ENCODE measurements at regions not wholly inside any gene's neighbourhood (a gene's known extent, or its start where the extent isn't known, plus 50 kb on each side); places are given as distances from the start of the nearest gene placed in this dataset.

DNA sequence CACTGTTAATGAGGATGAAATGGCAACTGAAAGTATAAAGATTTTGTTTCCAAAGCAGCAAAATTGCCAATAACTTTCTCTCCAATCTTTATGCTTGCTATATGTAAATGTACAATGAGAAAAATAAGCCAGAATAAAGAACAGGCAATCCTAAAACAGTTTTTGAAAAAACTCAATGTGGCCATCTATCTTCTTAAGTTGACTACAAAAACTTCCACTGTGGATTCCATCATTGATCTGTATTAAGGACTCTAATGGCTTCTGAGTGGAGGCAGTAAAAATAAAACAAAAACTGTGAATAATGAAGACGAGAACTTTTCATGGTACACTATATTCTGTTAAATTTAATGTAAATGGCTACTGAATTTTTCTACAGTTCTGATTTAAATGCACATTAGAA lies 382.9 kb downstream of the TMEM232 start:
- TF ChIP-seq, protein P1, sequence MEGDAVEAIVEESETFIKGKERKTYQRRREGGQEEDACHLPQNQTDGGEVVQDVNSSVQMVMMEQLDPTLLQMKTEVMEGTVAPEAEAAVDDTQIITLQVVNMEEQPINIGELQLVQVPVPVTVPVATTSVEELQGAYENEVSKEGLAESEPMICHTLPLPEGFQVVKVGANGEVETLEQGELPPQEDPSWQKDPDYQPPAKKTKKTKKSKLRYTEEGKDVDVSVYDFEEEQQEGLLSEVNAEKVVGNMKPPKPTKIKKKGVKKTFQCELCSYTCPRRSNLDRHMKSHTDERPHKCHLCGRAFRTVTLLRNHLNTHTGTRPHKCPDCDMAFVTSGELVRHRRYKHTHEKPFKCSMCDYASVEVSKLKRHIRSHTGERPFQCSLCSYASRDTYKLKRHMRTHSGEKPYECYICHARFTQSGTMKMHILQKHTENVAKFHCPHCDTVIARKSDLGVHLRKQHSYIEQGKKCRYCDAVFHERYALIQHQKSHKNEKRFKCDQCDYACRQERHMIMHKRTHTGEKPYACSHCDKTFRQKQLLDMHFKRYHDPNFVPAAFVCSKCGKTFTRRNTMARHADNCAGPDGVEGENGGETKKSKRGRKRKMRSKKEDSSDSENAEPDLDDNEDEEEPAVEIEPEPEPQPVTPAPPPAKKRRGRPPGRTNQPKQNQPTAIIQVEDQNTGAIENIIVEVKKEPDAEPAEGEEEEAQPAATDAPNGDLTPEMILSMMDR (IDR thresholded peaks at IDR 0.05) = peak; percentile 33
- no peak for TF ChIP-seq EZH2 (IDR thresholded peaks at IDR 0.05)

Measured in neural progenitor cell (in vitro differentiated cells).